GM18873 (cell line): ENCODE measurements at regions not wholly inside any gene's neighbourhood (a gene's known extent, or its start where the extent isn't known, plus 50 kb on each side); places are given as distances from the start of the nearest gene placed in this dataset.

Source experiments
- ATAC-seq: cut with Tn5 transposase; IDR thresholded peaks from one replicate; pipeline ENCODE4 v1.9.1; 2021; ENCODE audit warnings: mild to moderate bottlenecking, moderate library complexity, moderate number of reproducible peaks; ENCODE audit not compliant: unreplicated experiment, low FRiP score

DNA sequence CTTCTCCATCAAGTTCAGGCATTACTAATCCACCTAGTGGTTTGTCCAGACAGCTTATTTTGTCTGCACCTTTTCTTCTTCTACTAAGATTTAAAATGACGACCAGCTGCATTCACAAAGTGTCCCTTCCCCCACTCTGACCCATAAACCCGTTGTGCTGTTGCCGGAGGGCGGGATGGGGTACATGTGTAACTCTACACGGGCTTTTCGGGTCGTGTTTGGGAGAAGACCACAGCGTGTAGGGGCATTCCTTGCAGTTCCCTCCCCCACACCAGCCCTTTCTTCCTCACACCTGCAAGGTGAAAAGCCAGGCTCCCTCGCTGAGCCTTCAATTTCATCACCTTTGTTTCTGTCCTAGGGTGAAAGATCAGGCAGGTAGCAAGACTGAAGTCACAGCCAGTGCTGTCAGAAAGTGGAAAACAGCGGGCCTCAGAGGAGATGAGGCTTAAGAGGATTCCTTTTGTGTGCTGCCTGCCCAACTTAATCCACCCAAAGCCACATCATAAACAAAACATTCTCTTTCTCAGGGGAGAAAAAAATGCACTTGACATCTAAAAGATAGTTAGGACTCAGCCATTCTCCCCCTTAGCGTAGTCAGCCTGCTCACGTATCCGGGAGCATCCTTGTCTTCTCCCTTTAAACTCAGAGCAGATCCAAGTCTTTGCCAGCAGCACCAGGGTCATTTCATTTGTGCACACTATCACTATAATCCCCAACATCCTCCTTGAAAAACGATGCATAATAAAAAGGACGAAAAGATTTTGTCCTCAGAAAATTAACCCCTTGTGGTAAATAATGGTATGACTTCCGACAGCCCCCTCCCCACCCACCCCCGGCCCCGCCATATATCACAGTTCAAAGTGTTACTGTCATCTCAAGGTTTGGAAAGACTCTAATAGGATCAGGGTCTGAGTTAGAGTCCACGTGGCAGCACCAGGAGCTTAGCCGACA is 599.0 kb downstream of the RAB28 start:
- ATAC-seq = no peak

DNA sequence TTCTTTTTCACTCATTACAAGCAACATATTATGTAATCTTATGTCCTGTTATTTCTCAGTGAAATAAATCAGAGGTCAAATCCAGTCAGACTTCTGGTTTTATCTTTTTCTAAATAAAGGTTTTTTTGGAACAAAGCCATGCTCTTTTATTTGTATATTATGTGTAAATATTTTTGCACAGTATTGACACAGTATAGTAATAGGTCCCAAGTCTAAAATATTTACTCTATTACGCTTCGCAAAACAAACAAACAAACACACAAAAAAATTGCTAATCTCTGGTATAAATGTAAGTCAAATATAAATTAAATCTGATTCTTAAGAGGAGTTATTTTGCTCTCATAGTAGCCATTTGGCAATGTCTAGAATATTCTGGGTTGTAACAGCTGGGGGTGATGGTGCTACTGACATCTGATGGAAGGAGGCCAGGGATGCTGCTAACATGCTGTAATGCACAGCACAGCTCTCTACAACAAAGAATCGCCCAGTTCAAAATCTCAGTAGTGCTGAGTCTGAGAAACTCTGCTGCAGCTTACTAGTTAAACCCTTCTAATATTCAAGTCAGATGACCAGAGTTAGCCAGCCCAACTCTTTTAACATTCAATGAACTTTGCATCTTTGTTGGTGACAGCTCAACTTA is 602.1 kb downstream of the RAB28 start:
- ATAC-seq = no peak

DNA sequence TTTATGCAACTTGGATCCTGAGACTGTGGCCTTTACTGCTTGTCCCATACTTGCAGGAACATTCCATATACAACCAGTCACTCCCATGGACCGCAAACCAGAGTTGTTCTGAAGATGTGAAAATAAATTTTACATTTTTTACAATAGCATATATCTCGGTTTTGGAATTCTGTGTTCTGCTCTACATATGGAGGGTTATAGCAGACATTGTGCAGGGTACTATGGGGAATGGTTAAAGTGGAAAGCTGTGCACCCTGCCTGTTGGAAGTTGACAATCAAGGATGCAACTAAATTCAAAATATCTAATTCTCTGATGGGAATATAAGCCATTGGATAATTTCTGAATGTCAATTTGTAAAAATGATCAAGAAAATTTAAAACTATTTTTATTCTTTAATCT is 603.3 kb downstream of the RAB28 start:
- no peak for ATAC-seq

DNA sequence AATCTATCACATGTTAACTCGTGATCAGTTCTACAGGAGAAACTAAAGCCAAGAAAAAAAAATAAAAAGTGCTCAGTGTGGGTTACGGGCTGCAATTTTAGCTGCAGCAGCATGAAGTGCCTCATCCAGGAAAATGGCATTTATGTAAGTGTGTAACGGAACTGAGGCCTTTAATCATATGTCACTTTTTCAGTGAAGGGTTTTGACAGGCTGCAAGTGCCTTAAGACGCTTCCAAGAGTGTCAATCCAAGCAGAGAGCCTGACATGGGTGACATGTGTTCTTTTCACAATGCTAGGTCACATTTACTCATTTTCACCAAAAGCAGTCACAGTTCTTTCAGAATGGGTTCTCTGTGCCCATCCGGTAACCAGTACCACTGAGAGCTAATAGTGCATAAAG is 604.6 kb downstream of the RAB28 start:
- no peak for ATAC-seq

DNA sequence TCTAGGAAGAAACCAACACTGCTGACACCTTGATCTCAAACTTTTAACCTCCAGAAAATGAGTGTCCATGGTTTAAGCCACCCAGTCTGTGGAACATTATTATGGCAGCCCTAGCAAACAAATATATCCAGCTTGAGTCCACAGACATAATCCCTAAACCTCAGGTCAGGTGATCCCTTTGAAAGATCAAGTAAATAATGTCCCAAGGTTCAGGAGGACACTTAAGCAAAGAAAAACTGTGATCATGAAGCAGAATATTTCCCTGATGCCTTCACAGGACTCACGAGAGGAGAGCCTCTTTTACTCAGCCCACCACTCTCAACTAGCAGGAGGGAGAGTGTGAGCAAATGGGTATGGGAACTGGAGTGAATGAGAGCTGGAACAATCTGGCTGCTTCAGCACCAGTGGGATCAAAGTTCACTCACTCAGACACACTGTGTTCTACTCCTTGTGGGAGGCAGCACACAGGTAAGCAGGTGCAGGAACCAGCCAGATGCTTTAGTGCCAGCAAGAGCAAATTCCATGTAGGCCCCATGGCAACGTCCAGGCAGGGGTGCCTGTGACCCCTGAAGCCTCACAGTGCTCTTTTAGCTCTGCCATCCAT is 608.4 kb downstream of the RAB28 start:
- ATAC-seq = no peak

DNA sequence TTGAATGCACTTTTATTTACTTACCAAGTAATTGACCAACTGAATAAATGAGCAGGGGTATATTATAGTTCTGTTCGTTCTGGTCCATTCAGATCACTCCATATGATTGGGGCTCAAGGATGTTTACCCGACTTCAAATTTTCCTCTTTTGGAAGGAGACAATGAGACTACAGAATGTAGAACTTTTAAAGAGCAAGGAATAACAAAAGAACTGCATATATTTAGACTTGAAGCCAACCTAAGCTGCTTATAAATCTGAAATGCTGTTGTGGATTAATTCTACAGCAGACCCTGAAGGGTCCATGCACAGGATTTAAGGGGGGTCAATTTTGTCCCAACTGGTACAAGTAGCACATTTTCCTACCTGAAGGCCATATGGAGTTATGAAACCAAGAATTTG is 610.8 kb downstream of the RAB28 start:
- ATAC-seq = no peak

DNA sequence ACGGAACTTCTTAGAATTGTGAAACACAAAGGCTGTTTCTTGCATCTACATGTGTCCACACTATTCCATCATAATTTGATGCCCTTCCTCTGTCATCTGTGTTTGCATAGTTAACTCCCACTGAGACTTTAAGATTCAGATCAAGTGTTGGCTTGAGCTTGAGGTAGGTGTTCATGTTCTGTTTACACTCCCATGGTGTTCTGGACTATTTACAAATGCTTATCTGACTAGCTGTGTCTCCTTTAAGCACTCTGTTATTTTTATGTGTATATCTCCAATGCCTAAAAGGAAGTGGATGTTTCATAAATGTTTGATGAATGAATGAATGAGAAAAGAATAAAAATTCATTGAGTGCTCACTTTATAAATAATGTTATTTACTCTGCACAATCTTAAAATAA is 622.7 kb downstream of the RAB28 start:
- ATAC-seq = no peak

DNA sequence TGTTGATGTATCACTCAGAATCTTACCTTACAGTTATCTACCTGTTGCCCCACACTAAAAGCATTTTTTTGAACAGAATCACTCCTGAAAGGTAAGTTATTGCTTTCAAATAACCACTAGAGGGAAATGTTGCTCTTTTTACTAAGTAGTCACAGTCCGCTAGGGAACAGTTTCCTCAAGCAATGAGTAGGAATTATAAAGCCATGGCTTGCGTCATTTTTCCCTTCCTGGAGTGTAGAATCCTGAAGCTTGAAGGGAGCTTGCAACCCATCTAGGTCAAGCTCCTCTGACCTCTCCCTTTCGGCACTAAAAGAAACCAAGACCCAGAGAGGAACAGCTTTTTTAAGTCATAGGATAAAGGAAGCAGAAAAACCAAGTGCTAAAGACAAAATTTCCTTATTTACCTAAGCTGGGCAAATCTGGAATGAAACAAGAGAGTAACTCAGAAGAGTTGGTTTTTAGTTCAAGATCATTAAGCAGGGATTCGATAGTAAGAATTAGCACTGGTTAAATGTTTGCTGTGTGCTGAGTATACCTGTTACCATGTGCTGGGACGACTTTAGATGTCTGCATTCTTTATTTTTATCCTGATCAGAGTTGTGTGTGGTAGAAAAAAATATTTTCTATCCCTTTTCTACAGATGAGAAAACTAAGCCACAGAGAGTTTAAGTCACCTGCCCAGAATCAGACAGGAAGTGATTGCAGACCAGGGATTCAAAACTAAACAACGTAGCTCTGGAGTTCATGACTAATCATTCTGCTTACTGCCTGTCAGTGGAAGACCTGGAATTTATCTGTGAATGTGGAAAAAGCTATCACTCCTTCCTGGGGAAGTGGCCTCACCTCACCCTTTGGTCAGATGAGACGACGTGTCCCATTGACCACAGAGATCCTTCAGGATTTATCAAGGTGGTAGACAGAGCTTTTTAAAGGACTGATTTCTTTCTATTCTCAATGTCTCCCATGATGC is 631.5 kb downstream of the RAB28 start:
- ATAC-seq = no peak

DNA sequence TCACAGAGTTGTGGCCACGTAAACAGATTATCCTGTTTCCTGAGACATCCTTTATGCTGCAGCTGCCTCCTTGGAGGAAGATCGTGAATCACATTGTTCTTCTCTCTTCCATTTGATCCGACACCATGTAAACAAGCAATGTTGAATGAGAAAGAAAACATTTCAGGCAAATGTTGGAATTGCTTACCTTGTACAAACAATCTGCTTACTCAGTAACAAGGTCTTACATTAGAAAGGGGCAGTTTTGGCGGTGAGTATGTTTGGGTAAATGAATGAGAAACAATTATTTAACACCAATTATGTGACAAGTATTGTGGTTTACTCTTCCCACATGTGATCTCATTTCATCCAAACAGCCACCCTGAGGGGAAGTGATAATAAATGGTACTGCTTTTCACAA is 637.8 kb downstream of the RAB28 start:
- no peak for ATAC-seq

DNA sequence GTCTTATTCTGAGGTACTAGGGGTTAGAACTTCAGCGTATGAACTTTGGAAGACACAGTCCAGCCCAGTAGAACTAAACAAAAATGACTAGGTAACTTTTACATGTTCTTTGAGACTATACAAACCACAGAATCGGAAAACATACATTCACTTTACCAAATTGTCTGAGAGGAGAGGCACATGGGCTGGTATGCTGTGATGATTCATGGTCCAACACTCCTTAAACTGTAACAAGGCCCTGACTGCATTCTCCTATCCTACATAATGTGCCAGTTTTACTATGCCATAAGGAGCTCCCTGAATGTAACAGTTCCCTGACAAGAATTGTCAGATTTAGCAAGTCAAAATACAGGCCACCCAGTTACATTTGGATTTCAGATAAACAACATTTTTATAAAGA is 640.0 kb downstream of the RAB28 start:
- no peak for ATAC-seq

DNA sequence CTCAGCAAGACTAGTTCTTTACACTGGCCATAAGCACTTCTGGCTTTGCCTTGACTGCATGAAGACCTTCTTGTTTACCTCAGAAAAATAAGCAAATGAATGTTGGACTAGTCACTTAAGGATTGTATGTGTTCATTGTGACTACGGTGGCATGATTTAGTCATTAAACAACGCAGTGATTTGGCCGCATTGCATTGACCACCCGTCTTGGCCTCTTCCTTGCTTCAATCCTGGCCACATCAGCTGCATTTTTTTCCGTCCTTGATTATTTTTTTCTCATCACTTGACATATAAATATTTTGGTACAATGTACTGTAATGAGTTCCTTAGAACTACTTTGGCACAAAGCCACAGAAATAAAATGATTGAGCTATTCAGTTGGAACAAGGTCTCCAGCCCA is 656.2 kb downstream of the RAB28 start:
- no peak for ATAC-seq

DNA sequence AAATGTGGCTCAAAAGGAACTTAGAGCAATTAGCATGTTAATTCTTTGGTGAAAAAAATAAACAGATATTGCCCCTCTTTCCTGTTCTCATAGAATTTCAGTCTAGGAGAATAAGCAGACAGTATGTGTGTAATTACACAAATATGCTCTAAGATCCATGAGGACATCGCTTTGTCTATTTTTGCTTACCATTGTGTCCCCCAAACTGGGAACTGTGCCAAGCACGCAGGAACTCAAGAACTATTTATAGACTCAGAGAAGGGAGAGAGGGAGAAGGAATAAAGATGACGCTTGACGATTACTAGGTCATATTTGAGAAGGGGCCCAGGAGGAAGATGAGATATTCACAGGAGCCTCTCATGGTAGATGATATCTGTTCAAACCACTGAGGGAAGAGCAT is 692.6 kb downstream of the RAB28 start:
- no peak for ATAC-seq

DNA sequence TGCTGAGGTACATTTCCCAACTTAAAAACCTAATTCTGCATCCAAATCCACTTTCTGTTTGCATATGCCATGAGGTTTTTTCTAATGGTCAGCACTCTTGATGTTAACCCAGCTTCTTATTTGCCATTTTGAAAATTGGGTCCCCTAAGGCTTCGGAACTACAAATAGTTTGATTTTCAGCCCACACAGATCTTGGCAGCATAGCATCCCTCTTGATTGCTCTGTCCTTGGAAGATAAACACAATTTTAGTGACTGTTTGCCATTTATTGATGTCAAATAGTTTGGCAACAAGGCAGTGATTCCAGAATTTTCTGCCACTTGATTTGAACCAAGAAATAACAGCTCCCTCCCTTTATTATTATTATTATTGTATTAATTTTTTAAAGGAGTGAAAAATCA is 696.9 kb downstream of the RAB28 start:
- no peak for ATAC-seq

DNA sequence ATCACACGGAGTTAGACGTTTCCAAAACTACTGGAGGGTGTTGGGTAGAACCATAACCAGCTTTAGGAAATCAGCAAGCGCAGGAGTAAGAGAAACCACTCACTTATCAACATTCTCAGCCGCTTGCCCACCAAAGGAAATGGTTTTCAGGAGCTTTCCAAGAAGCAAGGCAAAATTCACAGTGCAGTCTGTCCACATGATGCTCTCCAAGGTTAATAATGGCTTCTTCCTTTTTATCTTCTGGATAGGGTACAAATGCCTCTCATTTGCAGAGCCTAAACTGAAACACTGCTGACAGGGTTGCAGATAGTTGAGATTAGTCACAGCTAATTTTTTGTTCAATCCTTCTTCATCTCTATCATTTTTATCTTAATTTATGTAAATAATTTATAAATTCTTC is 705.4 kb downstream of the RAB28 start:
- ATAC-seq = no peak

DNA sequence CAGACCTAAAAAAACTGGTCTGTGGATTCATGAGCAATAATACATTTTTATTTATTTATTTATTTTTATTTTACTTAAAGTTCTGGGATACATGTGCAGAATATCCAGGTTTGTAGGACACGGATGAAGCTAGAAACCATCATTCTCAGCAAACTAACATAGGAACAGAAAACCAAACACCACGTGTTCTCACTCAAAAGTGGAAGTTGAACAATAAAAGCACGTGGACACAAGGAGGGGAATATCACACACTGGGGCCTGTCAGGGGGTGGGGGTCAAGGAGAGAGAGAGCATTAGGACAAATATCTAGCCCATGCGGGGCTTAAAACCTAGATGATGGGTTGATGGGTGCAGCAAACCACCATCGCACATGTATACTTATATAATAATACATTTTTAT is 705.9 kb downstream of the RAB28 start:
- no peak for ATAC-seq

DNA sequence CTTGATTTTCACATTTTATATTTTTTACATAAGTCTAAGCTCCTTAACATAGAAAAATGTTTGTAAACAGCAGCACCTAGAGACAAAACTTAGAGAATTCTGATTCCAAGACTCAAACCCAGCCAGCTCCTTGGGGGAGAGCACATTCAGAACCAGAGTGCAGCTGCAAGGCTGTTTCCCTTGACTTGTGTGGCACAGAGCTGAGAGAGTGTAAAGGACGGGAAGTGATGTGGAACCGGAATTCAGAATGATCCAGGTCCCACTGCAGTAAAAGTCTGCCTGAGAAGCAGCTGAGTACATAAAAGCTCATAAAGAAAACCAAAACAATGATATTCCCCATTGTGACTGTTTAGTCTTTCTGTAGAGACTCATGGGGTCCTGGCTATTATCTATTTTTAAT is 713.8 kb downstream of the RAB28 start:
- no peak for ATAC-seq

DNA sequence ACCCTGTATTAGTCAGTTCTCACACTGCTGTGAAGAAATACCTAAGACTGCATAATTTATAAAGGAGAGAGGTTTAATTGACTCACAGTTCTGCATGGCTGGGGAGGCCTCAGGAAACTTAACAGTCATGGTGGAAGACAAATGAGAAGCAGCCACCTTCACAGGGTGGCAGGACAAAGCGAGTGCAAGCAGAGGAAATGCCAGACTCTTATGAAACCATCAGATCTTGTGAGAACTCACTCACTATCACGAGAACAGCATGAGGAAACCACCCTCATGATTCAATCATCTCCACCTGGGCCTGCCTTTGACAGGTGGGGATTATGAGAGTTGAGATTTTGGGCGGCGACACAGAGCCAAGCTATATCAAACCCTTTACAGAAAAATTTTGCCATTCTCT is 722.4 kb downstream of the RAB28 start:
- ATAC-seq = no peak

DNA sequence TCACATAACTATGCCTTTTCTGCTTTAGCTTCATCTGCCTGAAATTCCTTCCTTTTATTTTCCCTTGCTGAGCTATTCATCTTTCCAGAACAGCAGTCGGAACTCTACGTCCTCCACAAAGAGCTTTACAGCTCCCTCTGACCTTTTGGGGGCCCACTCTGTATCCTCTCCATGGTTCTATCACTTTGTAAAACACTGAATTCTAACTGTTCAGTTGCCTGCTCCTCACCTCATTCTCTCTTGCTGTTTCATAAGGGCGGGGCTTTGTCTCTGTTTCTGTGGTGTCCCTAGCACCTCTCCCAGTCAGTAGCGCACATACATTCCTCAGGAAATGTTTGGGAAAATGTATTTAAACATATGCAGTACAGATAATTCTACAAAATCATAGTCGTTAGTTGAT is 737.0 kb downstream of the RAB28 start:
- ATAC-seq = no peak

DNA sequence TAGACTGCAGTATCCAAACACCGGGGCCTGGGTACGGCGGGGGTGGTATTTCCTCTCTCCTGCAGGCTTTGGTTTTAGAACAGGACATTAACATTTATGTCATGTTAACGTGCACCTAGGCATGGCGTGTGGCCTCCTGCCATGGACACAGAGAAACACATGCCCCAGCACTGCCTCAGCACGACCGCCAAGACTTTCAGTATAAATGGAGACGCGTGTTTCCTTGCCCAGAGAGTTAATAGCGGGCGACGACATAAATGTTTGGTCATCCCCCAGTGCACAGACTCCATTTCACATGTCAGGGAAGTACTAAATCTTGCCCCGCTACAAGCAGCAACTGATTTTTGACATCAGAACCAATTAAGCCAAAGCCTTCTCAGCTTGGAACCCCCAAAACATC is 737.9 kb downstream of the RAB28 start:
- no peak for ATAC-seq

DNA sequence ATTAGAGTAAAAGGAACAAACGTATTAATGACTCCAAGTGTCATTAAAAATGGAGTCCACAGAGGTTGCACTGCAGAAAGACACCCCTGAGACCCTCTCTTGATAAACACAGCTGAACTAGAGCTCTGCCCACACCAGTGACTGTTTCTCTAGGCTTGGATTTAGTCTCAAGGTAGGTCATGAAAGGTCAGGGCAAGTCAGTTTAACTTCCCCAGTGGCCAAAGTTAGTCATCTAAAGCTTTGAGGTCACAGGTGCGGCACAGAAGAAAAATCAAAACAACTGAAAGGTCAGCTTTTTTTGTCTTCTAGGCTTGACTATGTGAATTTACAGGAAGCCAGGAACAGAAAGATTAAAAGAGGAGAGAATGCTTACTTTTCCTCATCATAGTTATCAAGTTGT is 749.6 kb downstream of the RAB28 start:
- no peak for ATAC-seq

DNA sequence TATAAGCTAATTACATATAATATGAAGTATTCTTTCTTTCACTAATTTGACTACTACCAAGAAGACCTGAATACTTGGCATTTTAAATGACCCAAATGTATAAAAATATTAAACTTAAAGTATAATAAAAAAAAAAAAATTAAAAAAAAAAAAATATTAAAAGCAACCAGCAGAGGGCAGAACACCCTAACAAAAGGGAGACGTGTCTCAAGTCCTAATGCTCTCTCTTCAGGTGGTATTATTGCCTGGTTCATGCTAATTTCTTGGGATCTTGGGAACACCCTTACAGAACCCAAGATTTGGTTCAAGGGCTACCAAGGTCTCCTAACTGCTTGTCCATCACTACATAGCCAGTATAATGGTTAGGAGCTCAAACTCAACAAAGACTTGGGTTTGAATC is 754.8 kb downstream of the RAB28 start:
- ATAC-seq = no peak
